ENCODE measurements at regions not wholly inside any gene's neighbourhood (a gene's known extent, or its start where the extent isn't known, plus 50 kb on each side); places are given as distances from the start of the nearest gene placed in this dataset.

- no peak for TF ChIP-seq CTCF (IDR thresholded peaks at IDR 0.05; ENCODE audit: low read depth, low read length, missing input control)
- no peak for TF ChIP-seq TAF1 (conservative IDR thresholded peaks at IDR 0.05)
- no peak for TF ChIP-seq SP1 (IDR thresholded peaks at IDR 0.05)
- no peak for TF ChIP-seq MAX (IDR thresholded peaks at IDR 0.05)
- TF ChIP-seq HNF4G (IDR thresholded peaks at IDR 0.05), result no peak
- no peak for TF ChIP-seq REST (IDR thresholded peaks at IDR 0.05)
- no peak for TF ChIP-seq YY1 (IDR thresholded peaks at IDR 0.05)
These were observed 61.4 kb upstream of the FST start for GRCh38 chr5:53418826-53419658.

Measured in liver (tissue), 3 donors.